Esophagus squamous epithelium (tissue), 5 donors: ENCODE measurements at regions not wholly inside any gene's neighbourhood (a gene's known extent, or its start where the extent isn't known, plus 50 kb on each side); places are given as distances from the start of the nearest gene placed in this dataset.

ENCODE experiments used
- DNase-seq: peaks from one replicate; lab custom pipeline; 2025; lab: John Stamatoyannopoulos, UW
- H3K27ac ChIP-seq, 4 donors: fragments of 200-600 bp; sonication (generic); one replicate each; pipeline ENCODE4 v1.5.1; 2016 to 2019; ENCODE audit warnings: mild to moderate bottlenecking in 1 of 4
- H3K27me3 ChIP-seq, 4 donors: fragments of 200-600 bp; sonication (generic); 1 replicate in 3 of 4; 2 replicates in 1 of 4; pipeline versions ENCODE4 v1.5.1 to v1.6.0; 2017 to 2021; ENCODE audit warnings: antibody characterized with exemption in 1 of 4
- H3K36me3 ChIP-seq, 3 donors: fragments of 200-600 bp; sonication (generic); one replicate each; pipeline ENCODE4 v1.5.1; 2016 to 2019
- H3K4me1 ChIP-seq, 3 donors: fragments of 200-600 bp; sonication (generic); one replicate each; pipeline ENCODE4 v1.5.1; 2017 to 2019
- H3K4me3 ChIP-seq, 4 donors: fragments of 200-600 bp; sonication (generic); 1 replicate in 3 of 4; 2 replicates in 1 of 4; pipeline ENCODE4 v1.5.1; 2016 to 2019; ENCODE audit warnings: mild to moderate bottlenecking in 2 of 4, moderate library complexity in 1 of 4
- H3K9me3 ChIP-seq, 3 donors: fragments of 200-600 bp; sonication (generic); one replicate each; pipeline ENCODE4 v1.5.1; 2016 to 2019
- CTCF ChIP-seq, 6 experiments: fragments of 450-650 bp in 4 of 6; fragments of 200-600 bp in 2 of 6; sonication (generic) in 2 of 6; IDR thresholded peaks; one replicate each; pipeline ENCODE4 v1.5.1; 2016 to 2019; ENCODE audit warnings: antibody characterized with exemption in 6 of 6, mild to moderate bottlenecking in 4 of 6, moderate library complexity in 4 of 6
- POLR2A ChIP-seq, 4 donors: fragments of 450-650 bp; IDR thresholded peaks; one replicate each; pipeline ENCODE4 v1.6.1; 2017; ENCODE audit warnings: antibody characterized with exemption in 4 of 4, mild to moderate bottlenecking in 4 of 4, moderate library complexity in 3 of 4
- WGBS, 2 donors: methylation state at CpG; one replicate each; pipeline ENCODE4 v1.1.5; 2018; 5-methylcytosine and 5-hydroxymethylcytosine counted together
- intact Hi-C: fragments of 100-400 bp; cut with DNase I; formaldehyde crosslinking; loops from one replicate; pipeline ENCODE4 v1.15.0; 2022
- donor health status: DM: yes; HTN: yes; CAD: no.

- intact Hi-C loops, result loop anchor here (10.0 kb wide), 1 partner anchor 145 kb away; no protein-coding TSS in a partner anchor
- Histone ChIP-seq H3K27me3 (no peaks in the 10 kb centered on the region), H3K4me1 (peaks cover 0 to 13% (median 3%) of the 10 kb centered on the region in 3 donors), H3K4me3 (peak overlapping the region in 1 of 4 donors; percentile 46), H3K27ac (no peak overlapping the region), H3K36me3 (no peaks in the 10 kb centered on the region), H3K9me3 (no peaks in the 10 kb centered on the region)
- 34% methylated on average over 16 to 20 of the region's 20 CpGs for WGBS, 2 donors
- TF ChIP-seq POLR2A (IDR thresholded peaks at IDR 0.05) (no peak), CTCF (IDR thresholded peaks at IDR 0.05) (peak in 5 of 6 experiments; percentile 54 to 84 (median 70))
- no peak for DNase-seq
These were observed 104.1 kb downstream of the XCL2 start for GRCh38 chr1:168439456-168440375.

- TF ChIP-seq POLR2A (IDR thresholded peaks at IDR 0.05), result no peak
- no peak for TF ChIP-seq CTCF (IDR thresholded peaks at IDR 0.05)
- H3K27me3 ChIP-seq, result no peaks in the 10 kb centered on the region
- peaks cover 0 to 13% (median 3%) of the 10 kb centered on the region in 3 donors for H3K4me1 ChIP-seq
- H3K36me3 ChIP-seq, result no peaks in the 10 kb centered on the region
- DNase-seq, result no peak
- intact Hi-C loops, result loop anchor here (10.0 kb wide), 1 partner anchor 146 kb away; no protein-coding TSS in a partner anchor
- H3K27ac ChIP-seq, result no peak overlapping the region
- H3K4me3 ChIP-seq, result no peak overlapping the region
- H3K9me3 ChIP-seq, result no peaks in the 10 kb centered on the region
- 72 to 81% methylated on average over 3 of the region's 3 CpGs for WGBS, 2 donors
These were observed 105.2 kb downstream of the XCL2 start for GRCh38 chr1:168438626-168439025.

DNA sequence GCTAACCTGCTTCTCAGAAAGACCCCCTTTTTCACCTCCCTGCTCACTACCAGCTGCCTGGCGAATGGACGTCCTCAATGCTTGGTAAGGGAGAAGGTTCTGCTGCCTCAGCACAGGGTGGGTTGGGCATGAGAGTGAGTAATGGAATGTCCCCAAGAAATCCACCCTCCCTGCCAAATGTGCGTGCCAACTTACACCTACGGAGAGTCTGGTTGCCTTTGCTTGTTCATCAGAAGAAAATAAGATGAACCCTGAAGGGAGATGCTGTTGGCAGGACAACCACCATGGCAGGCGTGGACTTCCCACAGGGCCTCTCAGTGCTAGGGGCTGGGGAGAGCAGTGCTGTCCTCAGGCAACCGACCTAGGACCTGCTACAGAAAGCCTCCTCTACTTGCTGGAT, 106.0 kb downstream of the XCL2 start:
- peaks cover 0 to 13% (median 3%) of the 10 kb centered on the region in 3 donors for H3K4me1 ChIP-seq
- H3K9me3 ChIP-seq, result no peaks in the 10 kb centered on the region
- WGBS, 2 donors, result 43 to 45% methylated on average over 2 to 4 of the region's 6 CpGs
- no peaks in the 10 kb centered on the region for H3K27me3 ChIP-seq
- no peak for TF ChIP-seq POLR2A (IDR thresholded peaks at IDR 0.05)
- H3K4me3 ChIP-seq, result no peak overlapping the region
- intact Hi-C loops, result loop anchor here (10.0 kb wide), 1 partner anchor 147 kb away; no protein-coding TSS in a partner anchor
- DNase-seq, result no peak
- no peak overlapping the region for H3K27ac ChIP-seq
- H3K36me3 ChIP-seq, result no peaks in the 10 kb centered on the region

GRCh38 chr1:168435439-168435838, 108.4 kb downstream of the XCL2 start:
- Histone ChIP-seq H3K4me3 (no peak overlapping the region), H3K36me3 (no peaks in the 10 kb centered on the region), H3K27ac (no peak overlapping the region), H3K9me3 (no peaks in the 10 kb centered on the region), H3K4me1 (peaks cover 0 to 17% (median 3%) of the 10 kb centered on the region in 3 donors), H3K27me3 (no peaks in the 10 kb centered on the region)
- no peak for DNase-seq
- TF ChIP-seq POLR2A (IDR thresholded peaks at IDR 0.05), result no peak
- TF ChIP-seq CTCF (IDR thresholded peaks at IDR 0.05), result no peak
- intact Hi-C loops, result loop anchor here (10.0 kb wide), 1 partner anchor 149 kb away; no protein-coding TSS in a partner anchor
- 93 to 94% methylated on average over 3 to 5 of the region's 6 CpGs for WGBS, 2 donors

DNA sequence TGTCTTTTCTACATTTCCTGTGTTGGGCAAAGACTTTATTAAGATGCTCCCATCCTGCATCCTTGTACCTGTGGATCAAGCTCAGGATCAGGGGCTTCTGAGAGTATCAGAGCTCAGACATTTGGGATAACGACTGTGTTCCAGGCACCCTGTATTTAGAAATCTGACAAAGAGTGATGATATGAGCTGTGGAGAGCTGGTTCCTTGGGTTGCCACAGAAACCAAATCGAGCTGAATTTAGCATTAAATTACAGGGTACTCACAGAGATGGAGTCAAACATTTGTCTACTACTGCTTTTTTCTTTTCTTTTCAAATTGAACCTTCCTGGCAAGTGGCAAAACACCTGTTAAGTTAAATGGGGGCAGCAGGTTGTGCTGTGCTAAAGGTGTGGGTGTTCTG, 110.6 kb downstream of the XCL2 start:
- Histone ChIP-seq H3K4me1 (peaks cover 0 to 23% (median 3%) of the 10 kb centered on the region in 3 donors), H3K27me3 (no peaks in the 10 kb centered on the region), H3K4me3 (no peak overlapping the region), H3K27ac (no peak overlapping the region), H3K9me3 (no peaks in the 10 kb centered on the region), H3K36me3 (no peaks in the 10 kb centered on the region)
- 65 to 78% methylated on average over 2 of the region's 2 CpGs for WGBS, 2 donors
- intact Hi-C loops, result loop anchor here (10.0 kb wide), 1 partner anchor 152 kb away; no protein-coding TSS in a partner anchor
- TF ChIP-seq CTCF (IDR thresholded peaks at IDR 0.05) (no peak), POLR2A (IDR thresholded peaks at IDR 0.05) (no peak)
- no peak for DNase-seq
